H1 (cell line): ENCODE measurements at regions not wholly inside any gene's neighbourhood (a gene's known extent, or its start where the extent isn't known, plus 50 kb on each side); places are given as distances from the start of the nearest gene placed in this dataset.

ENCODE experiments used
- ATF2 ChIP-seq: IDR thresholded peaks from 2 replicates; pipeline ENCODE4 v1.6.1; 2012; ENCODE audit warnings: low read length, inconsistent platforms

- TF ChIP-seq ATF2 = no peak
Observed at GRCh38 chr13:109336730-109337129, 449.7 kb downstream of the IRS2 start (continued).
